UCSD-AML1 (cell line): ENCODE measurements at regions not wholly inside any gene's neighbourhood (a gene's known extent, or its start where the extent isn't known, plus 50 kb on each side); places are given as distances from the start of the nearest gene placed in this dataset.

Experiments used
- DNase-seq: peaks from one replicate; lab custom pipeline; 2025; ENCODE audit not compliant: unreplicated experiment; lab: John Stamatoyannopoulos, UW

- no peak for DNase-seq
Measured at GRCh38 chr2:12199491-12200211, 453.2 kb downstream of the LPIN1 start.

GRCh38 chr2:12201369-12201768 is 454.9 kb downstream of the LPIN1 start:
- no peak for DNase-seq

DNA sequence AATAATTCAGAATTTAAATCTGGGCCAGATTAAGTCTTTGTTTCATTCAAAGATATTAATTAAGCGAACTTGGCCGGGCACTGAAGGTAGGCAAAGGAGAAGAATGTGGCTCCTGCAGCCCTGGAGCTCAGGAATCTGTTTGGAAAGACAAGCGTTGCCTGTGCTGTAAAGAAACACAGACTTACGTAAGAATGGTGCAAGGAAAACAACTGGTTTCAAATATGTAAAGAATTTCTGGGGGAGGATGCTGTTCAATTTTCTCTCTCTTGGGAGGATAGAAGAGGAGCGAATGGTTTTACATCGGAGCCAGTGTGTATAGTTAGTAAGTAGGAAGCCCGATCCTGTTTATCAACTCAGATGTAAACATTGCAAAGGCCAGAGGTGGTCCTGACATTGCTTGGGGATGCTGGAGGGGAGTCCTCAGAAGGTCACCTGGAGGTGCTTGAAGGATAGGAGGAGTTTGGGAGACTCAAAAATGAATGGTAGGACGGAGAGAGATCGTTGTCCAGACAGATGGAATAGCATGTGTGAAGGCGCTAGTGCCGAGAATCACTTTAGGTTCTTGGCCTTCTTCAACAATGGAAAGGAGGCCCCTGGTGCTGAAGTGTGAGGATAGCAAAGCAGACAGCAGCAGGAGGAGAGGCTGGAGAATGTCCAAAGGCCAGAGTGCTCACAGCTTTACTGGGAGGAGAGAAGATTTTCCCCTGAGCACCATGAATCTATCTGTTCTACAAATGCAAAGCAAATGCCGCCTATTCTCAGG is 456.1 kb downstream of the LPIN1 start:
- no peak for DNase-seq

DNA sequence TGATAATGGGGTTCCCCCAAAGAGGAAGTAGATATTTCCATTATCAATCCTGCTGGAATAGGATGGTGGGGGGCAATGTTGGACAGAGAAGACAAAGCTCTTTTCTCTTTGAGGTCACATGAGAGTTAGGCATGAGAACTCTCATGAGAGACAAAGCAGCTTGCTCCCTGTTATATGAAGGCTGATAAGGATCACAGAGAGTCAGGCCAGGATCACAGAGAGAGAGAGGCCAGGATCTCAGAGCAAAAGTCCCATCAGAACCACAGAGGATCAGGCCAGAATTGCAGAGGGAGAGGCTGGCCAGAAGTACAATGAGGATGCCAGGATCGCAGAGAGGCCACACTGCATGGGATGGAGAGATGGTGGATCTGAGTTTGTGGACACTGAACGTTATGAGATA is 457.1 kb downstream of the LPIN1 start:
- no peak for DNase-seq

- no peak for DNase-seq
Measured at GRCh38 chr2:12205086-12205485, 458.7 kb downstream of the LPIN1 start.

- DNase-seq: no peak
Measured at GRCh38 chr2:12207491-12207890, 461.1 kb downstream of the LPIN1 start.

- DNase-seq: no peak
Measured at GRCh38 chr2:12210016-12210933, 463.8 kb downstream of the LPIN1 start.

- no peak for DNase-seq
Measured at GRCh38 chr2:12211326-12212175, 465.1 kb downstream of the LPIN1 start.

DNA sequence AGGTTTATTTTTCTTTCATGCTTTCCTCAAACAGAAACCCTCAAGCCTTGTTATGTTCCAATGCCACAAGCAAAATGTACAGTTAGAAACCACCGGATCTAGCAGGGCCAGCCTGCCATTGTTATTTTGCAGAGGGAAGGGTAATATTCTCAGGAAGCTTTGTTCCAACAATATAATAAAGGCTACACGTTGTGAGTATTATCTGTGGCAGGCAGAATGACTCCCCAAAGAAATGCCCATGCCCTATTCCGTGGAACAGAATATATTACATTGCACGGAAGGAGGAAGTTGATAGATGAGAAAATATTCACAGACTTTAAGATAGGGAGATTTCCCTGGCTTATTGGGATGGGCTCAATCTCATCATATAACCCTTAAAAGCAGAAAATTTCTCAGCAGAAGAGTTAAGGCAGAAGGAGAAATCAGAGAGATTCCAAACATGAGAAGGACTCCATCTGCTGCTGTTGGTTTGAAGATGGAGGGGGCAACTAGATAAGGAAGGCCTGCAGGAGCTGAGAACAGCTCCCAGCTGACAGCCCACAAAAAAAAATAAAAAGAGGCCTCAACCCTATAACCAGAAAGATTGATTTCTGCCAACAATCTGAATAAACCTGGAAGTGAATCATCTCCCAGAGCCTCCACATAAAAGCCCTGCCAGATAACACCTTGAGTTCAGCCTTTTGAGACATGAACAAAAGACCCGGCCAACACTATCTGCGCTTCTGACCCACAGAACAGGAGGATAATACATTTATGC is 466.6 kb downstream of the LPIN1 start:
- DNase-seq: no peak

GRCh38 chr2:12217175-12217574 is 470.7 kb downstream of the LPIN1 start:
- DNase-seq: no peak

GRCh38 chr2:12219761-12220160 is 473.3 kb downstream of the LPIN1 start:
- DNase-seq: no peak

GRCh38 chr2:12221584-12221983 is 475.2 kb downstream of the LPIN1 start:
- no peak for DNase-seq

DNA sequence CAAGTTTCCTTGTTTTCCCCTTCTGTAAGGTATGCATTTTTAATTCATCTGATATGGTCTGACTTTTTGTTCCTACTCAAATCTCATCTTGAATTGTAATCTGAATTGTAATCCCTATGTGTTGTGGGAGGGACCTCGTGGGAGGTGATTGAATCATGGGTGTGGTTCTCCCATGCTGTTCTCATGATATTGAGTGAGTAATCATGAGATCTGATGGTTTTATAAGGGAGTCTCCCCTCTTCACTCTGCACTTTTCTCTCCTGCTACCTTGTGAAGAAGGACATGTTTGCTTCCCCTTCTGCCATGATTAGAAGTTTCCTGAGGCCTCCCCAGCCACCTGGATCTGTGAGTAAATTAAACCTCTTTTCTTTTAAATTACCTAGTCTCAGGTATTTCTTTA is 476.1 kb downstream of the LPIN1 start:
- no peak for DNase-seq

GRCh38 chr2:12223732-12224131 is 477.3 kb downstream of the LPIN1 start:
- no peak for DNase-seq

DNA sequence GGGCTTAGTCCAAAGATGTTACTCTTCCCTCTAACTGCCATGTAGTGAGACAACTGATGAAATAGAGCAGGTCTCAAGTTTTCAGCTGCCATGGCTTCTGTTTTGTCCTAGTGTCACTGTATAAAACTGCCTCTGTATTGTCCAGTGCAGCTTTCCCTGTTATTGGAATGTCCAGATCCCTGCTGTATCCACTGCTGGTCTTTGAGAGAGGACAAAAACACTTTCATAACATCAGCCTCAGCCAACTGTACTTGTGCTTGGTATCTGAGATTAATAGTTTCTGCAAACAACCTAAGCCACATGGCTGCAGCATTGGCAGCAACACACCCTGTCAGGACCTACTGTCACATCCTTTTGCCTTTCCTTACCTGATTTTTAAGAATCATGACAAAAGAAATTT is 480.2 kb downstream of the LPIN1 start:
- no peak for DNase-seq

GRCh38 chr2:12227941-12228608 is 481.6 kb downstream of the LPIN1 start:
- no peak for DNase-seq

- no peak for DNase-seq
Measured at GRCh38 chr2:12231288-12231687, 484.9 kb downstream of the LPIN1 start.

DNA sequence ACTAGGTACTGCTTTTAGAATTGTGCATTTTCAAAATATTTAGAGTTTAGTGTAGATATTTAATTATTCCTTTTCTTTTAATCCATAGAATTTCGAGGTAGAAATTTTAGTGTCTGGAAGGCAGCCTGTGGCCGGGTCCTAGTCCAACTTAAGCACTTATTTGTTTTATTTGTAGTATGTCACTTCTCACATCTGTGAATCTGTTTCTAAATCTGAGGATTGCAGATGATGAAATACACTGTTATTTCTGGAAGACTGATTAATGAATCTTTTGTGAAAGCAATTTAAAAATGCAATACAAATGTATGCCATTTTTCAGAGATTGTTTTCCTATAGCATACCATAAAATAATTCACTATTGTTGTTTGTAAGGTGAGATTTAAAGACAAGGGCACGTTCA is 483.9 kb upstream of the TRIB2 start:
- no peak for DNase-seq

DNA sequence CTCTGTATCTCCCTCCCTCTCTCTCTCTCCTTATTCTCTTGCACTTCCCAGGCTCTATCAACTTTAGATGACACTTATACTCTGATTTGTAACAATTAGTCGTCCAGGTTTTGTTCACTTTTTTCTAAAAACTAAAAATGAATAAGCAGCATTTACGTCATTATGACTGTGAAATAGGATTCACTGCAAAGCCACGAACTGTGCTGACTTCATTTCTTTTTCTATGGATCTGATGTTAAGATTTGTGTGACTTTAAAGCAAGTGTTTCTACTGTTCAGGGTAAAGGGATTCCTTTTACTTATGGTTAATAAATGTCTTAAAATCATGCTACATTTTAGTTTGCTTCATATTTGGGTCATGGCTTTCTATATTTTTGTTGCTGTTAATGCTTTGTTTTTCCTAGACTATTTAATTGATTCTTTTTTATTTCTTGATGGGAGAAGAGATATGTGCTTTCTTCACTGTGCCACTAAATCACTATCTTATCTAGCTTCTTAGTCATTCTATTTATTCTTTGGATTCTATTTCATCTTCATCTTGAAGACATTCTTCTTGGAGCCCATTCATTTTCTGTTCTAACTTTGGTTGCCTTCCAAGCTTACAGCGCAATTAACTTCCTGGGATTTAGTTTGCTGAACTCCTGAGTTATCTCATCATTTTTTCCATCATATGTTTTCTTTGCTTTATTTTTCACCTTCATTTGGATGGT is 480.4 kb upstream of the TRIB2 start:
- no peak for DNase-seq
